IMR-90 (cell line): ENCODE measurements at regions not wholly inside any gene's neighbourhood (a gene's known extent, or its start where the extent isn't known, plus 50 kb on each side); places are given as distances from the start of the nearest gene placed in this dataset.

Source experiments
- ATAC-seq: fragments of 200-7000 bp; cut with Tn5 transposase; 2 replicates; pipeline ENCODE4 v1.9.1; 2020; ENCODE audit warnings: low read depth, mild to moderate bottlenecking, moderate library complexity
- BruUV-seq: library from RNA; stranded (reverse); fragments of 400-500 nt; replicated peaks from 2 replicates; lab custom pipeline; 2021; lab: Mats Ljungman, UMichigan
- CTCF ChIA-PET: fragments of 300-600 bp; formaldehyde crosslinking; extraction: SDS; loops from one replicate; lab custom pipeline; 2021; ENCODE audit warnings: antibody characterized with exemption; lab: Yijun Ruan, JAX
- POLR2A ChIA-PET: fragments of 300-600 bp; sonication (Branson Sonifier 250); formaldehyde crosslinking; loops from one replicate; lab custom pipeline; 2022; ENCODE audit warnings: antibody characterized with exemption; ENCODE audit not compliant: unreplicated experiment; lab: Charles Lee
- DNase-seq: peaks from one replicate; pipeline ENCODE4 v3.0.0; 2013
- H2AFZ ChIP-seq: replicated peaks from 2 replicates; pipeline ENCODE3; 2013; ENCODE audit warnings: low read length, mild to moderate bottlenecking; ENCODE audit not compliant: poor library complexity
- H2AK5ac ChIP-seq: 2 replicates; pipeline ENCODE4 v1.6.1; 2013; ENCODE audit warnings: low read depth, low read length, inconsistent platforms
- H2AK9ac ChIP-seq: replicated peaks from 2 replicates; pipeline ENCODE3; 2013; ENCODE audit warnings: mild to moderate bottlenecking, low read depth, low read length, moderate library complexity; ENCODE audit not compliant: poor library complexity
- H2BK120ac ChIP-seq: 2 replicates; pipeline ENCODE4 v1.6.1; 2013; ENCODE audit warnings: low read depth, low read length, inconsistent platforms
- H2BK15ac ChIP-seq: 3 replicates; pipeline ENCODE4 v1.6.1; 2013; ENCODE audit warnings: low read depth, low read length, inconsistent platforms
- H2BK20ac ChIP-seq: 2 replicates; pipeline ENCODE4 v1.6.1; 2013; ENCODE audit warnings: low read depth, mild to moderate bottlenecking, inconsistent platforms, low read length, moderate library complexity
- H2BK5ac ChIP-seq: 2 replicates; pipeline ENCODE4 v1.6.1; 2013; ENCODE audit warnings: mild to moderate bottlenecking, low read depth, low read length, inconsistent platforms; ENCODE audit not compliant: poor library complexity, severe bottlenecking
- H3K14ac ChIP-seq: replicated peaks from 2 replicates; pipeline ENCODE4 v1.6.1; 2013; ENCODE audit warnings: low read depth, low read length, inconsistent platforms
- H3K18ac ChIP-seq: 2 replicates; pipeline ENCODE4 v1.6.1; 2013; ENCODE audit warnings: low read depth, low read length, control low read depth
- H3K23ac ChIP-seq: 2 replicates; pipeline ENCODE4 v1.6.1; 2013; ENCODE audit warnings: low read depth, low read length, inconsistent platforms
- H3K27ac ChIP-seq: 2 replicates; pipeline ENCODE4 v1.5.1; 2013; ENCODE audit warnings: mild to moderate bottlenecking, control low read depth, low read length; ENCODE audit not compliant: insufficient read depth
- H3K27me3 ChIP-seq: 2 replicates; pipeline ENCODE4 v1.6.1; 2013; ENCODE audit warnings: low read length; ENCODE audit not compliant: control insufficient read depth, insufficient read depth
- H3K36me3 ChIP-seq: 2 replicates; pipeline ENCODE4 v1.6.1; 2013; ENCODE audit warnings: low read length, mixed read lengths; ENCODE audit not compliant: control insufficient read depth, insufficient read depth
- H3K4ac ChIP-seq: 2 replicates; pipeline ENCODE4 v1.6.1; 2013; ENCODE audit warnings: low read depth, low read length, inconsistent platforms
- H3K4me1 ChIP-seq: 2 replicates; pipeline ENCODE4 v1.6.1; 2013; ENCODE audit warnings: low read length, mixed read lengths; ENCODE audit not compliant: control insufficient read depth, insufficient read depth
- H3K4me2 ChIP-seq: 2 replicates; pipeline ENCODE4 v1.6.1; 2013; ENCODE audit warnings: low read depth, mild to moderate bottlenecking, control low read depth, low read length, moderate library complexity
- H3K4me3 ChIP-seq: 2 replicates; pipeline ENCODE4 v1.5.1; 2013; ENCODE audit warnings: low read depth, mild to moderate bottlenecking, control low read depth, low read length, moderate library complexity; ENCODE audit not compliant: insufficient read depth
- H3K56ac ChIP-seq: 2 replicates; pipeline ENCODE4 v1.6.1; 2013; ENCODE audit warnings: low read length, inconsistent platforms; ENCODE audit not compliant: insufficient read depth; ENCODE audit errors: extremely low read depth
- H3K79me1 ChIP-seq, 2 experiments: 2 replicates each; pipeline ENCODE4 v1.6.1; 2013; ENCODE audit warnings: low read length in 2 of 2, inconsistent platforms in 1 of 2, low read depth in 1 of 2
- H3K9ac ChIP-seq: 2 replicates; pipeline ENCODE4 v1.6.1; 2013; ENCODE audit warnings: low read depth, low read length, control low read depth
- H3K9me1 ChIP-seq: 2 replicates; pipeline ENCODE4 v1.6.1; 2013; ENCODE audit warnings: low read length, inconsistent platforms; ENCODE audit not compliant: insufficient read depth
- H3K9me3 ChIP-seq: 2 replicates; pipeline ENCODE4 v1.6.1; 2013; ENCODE audit warnings: low read length; ENCODE audit not compliant: control insufficient read depth, insufficient read depth
- H4K20me1 ChIP-seq: 2 replicates; pipeline ENCODE4 v1.6.1; 2013; ENCODE audit warnings: low read length, inconsistent platforms; ENCODE audit not compliant: insufficient read depth
- H4K5ac ChIP-seq: 2 replicates; pipeline ENCODE4 v1.6.1; 2013; ENCODE audit warnings: mild to moderate bottlenecking, low read depth, low read length, control low read depth
- H4K8ac ChIP-seq, 2 experiments: 2 replicates each; pipeline ENCODE4 v1.6.1; 2013; ENCODE audit warnings: low read depth in 2 of 2, low read length in 2 of 2, control low read depth in 1 of 2, inconsistent platforms in 1 of 2
- H4K91ac ChIP-seq: 2 replicates; pipeline ENCODE4 v1.6.1; 2013; ENCODE audit warnings: low read depth, low read length, inconsistent platforms; ENCODE audit not compliant: insufficient read depth
- CHD1 ChIP-seq: IDR thresholded peaks from 2 replicates; pipeline ENCODE4 v1.6.1; 2012; ENCODE audit warnings: low read depth, low read length, improper control_type of control experiment
- FOS ChIP-seq: fragments of 150-350 bp; IDR thresholded peaks from 2 replicates; pipeline ENCODE4 v1.6.1; 2016; ENCODE audit warnings: low read depth, low read length
- MAFK ChIP-seq: IDR thresholded peaks from 2 replicates; pipeline ENCODE4 v1.6.1; 2012; ENCODE audit warnings: low read depth, low read length, improper control_type of control experiment
- MAZ ChIP-seq: IDR thresholded peaks from 2 replicates; pipeline ENCODE4 v1.6.1; 2012; ENCODE audit warnings: low read depth, mild to moderate bottlenecking, low read length, improper control_type of control experiment, moderate library complexity, borderline replicate concordance
- RFX5 ChIP-seq: IDR thresholded peaks from 2 replicates; pipeline ENCODE4 v1.8.0; 2012; ENCODE audit warnings: low read depth, mild to moderate bottlenecking, low read length, moderate library complexity
- WGBS, 2 experiments: methylation state at CpG; one replicate each; pipeline versions ENCODE4 v1.1.5 to v1.1.7; 2013; ENCODE audit warnings: missing lambda C conversion rate in 2 of 2; ENCODE audit not compliant: insufficient read length in 1 of 2; ENCODE audit errors: extremely low coverage in 2 of 2; 5-methylcytosine and 5-hydroxymethylcytosine counted together
- dilution Hi-C: fragments of 300-500 bp; cut with HindIII; formaldehyde crosslinking; loops from one replicate; pipeline ENCODE4 v1.14.3; 2018; ENCODE audit warnings: low sequenced_read_pairs; ENCODE audit not compliant: unreplicated experiment
- in situ Hi-C: fragments of 300-500 bp; cut with MboI; formaldehyde crosslinking; loops from 3 replicates; pipeline ENCODE4 v1.14.3; 2019; ENCODE audit warnings: low sequenced_read_pairs, inconsistent platforms, mixed read lengths
- intact Hi-C: fragments of 100-400 bp; cut with micrococcal nuclease; formaldehyde crosslinking; loops from 2 replicates; pipeline ENCODE4 v1.10.0; 2022
- TF ChIP-seq, protein P1 (sequence below): fragments of 150-350 bp; IDR thresholded peaks from 2 replicates; pipeline ENCODE4 v1.6.1; 2016; ENCODE audit warnings: low read depth, mild to moderate bottlenecking, low read length, moderate library complexity, borderline replicate concordance

DNA sequence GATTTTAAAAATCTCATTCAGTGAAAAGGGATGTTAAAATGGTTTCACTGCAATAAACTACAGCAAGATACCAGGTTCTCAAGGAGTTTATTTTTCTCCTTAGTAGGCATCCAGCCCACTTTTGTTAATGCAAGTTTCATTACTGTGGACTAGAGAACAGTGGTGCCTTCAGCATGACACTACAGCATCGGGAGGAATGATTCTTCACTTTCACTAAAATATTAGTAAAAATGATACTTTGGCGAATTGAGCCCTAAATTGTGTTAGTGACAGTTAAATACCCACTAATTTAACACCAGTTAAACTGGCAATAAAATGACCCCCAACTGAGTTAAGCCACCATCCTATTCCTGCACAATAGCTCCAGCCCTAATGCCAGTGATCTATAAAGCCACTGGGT, 152.2 kb upstream of the MPDZ start:
- Histone ChIP-seq H3K4me2 (no peak overlapping the region), H3K36me3 (no peaks in the 10 kb centered on the region), H2AFZ (no peak overlapping the region), H3K56ac (no peak overlapping the region), H2BK120ac (no peak overlapping the region), H3K9me1 (no peaks in the 10 kb centered on the region), H3K23ac (no peak overlapping the region), H3K18ac (no peak overlapping the region), H2BK5ac (no peak overlapping the region), H3K4me3 (no peak overlapping the region), H2BK20ac (no peak overlapping the region), H4K5ac (no peak overlapping the region), H3K79me1 (no peaks in the 10 kb centered on the region), H3K4ac (no peak overlapping the region), H2BK15ac (no peak overlapping the region), H2AK9ac (no peak overlapping the region), H4K8ac (no peak overlapping the region), H3K9ac (no peak overlapping the region), H3K27ac (no peak overlapping the region), H3K9me3 (no peaks in the 10 kb centered on the region), H3K14ac (no peak overlapping the region), H2AK5ac (no peak overlapping the region), H3K27me3 (peaks cover 10% of the 10 kb centered on the region), H3K4me1 (no peaks in the 10 kb centered on the region), H4K91ac (no peak overlapping the region), H4K20me1 (no peaks in the 10 kb centered on the region)
- no peak for ATAC-seq
- intact Hi-C loops = no loop called here
- in situ Hi-C loops = no loop called here
- no CpG with 5 or more reads among the region's 2 CpGs for WGBS, 2 experiments
- no peak for TF ChIP-seq RFX5
- TF ChIP-seq CHD1 = no peak
- no peak for TF ChIP-seq MAFK
- TF ChIP-seq, protein P1, sequence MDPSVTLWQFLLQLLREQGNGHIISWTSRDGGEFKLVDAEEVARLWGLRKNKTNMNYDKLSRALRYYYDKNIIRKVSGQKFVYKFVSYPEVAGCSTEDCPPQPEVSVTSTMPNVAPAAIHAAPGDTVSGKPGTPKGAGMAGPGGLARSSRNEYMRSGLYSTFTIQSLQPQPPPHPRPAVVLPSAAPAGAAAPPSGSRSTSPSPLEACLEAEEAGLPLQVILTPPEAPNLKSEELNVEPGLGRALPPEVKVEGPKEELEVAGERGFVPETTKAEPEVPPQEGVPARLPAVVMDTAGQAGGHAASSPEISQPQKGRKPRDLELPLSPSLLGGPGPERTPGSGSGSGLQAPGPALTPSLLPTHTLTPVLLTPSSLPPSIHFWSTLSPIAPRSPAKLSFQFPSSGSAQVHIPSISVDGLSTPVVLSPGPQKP = no peak
- TF ChIP-seq MAZ = no peak
- no peak for TF ChIP-seq FOS
- no peak for DNase-seq
- dilution Hi-C loops = loop anchor here (25.0 kb wide), 1 partner anchor 1006 kb away; no protein-coding TSS in a partner anchor
- BruUV-seq = no TSS peak
- POLR2A ChIA-PET = no interaction called here
- CTCF ChIA-PET = no interaction called here
